NCI-H748 (cell line): ENCODE measurements at regions not wholly inside any gene's neighbourhood (a gene's known extent, or its start where the extent isn't known, plus 50 kb on each side); places are given as distances from the start of the nearest gene placed in this dataset.

Source experiments
- DNase-seq: peaks from one replicate; lab custom pipeline; 2025; ENCODE audit not compliant: unreplicated experiment; lab: John Stamatoyannopoulos, UW

DNA sequence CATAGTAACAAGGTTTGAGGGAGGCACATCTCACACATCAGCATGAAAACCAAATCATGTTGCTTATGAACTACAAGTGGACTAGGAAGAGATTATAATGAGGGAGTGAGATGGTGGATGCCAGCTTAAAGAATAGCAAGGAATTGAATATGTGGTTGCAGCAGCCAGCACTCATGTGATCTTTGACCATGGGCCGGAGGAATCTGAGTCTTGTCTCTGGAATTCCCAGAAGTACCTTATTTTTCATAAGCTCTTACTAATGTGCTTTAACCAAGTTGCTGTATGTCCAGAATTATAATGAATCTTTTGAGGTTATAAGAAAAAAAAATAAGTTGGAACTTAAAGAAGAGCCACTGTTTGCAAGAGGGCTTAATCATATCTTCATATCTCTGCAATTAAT is 97.0 kb downstream of the DISP1 start:
- no peak for DNase-seq

DNA sequence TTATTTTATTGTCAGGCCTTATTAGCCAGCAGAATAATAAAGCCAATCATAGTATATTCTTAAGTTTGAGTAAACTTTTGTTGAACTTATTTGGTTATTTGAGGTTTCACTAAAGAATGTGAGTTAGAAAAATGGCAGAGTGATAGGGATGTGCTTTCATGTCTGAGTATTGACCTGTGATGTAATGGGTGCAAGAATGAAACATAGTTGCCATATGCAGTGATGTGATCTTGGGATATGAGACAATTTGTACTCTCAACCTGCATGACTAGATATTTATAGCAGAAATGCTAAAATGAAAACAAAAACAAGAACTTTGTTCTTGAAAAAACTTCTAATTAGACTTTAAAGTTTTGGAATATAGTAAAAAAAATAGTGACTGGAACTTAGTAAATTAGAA is 97.9 kb downstream of the DISP1 start:
- no peak for DNase-seq

DNA sequence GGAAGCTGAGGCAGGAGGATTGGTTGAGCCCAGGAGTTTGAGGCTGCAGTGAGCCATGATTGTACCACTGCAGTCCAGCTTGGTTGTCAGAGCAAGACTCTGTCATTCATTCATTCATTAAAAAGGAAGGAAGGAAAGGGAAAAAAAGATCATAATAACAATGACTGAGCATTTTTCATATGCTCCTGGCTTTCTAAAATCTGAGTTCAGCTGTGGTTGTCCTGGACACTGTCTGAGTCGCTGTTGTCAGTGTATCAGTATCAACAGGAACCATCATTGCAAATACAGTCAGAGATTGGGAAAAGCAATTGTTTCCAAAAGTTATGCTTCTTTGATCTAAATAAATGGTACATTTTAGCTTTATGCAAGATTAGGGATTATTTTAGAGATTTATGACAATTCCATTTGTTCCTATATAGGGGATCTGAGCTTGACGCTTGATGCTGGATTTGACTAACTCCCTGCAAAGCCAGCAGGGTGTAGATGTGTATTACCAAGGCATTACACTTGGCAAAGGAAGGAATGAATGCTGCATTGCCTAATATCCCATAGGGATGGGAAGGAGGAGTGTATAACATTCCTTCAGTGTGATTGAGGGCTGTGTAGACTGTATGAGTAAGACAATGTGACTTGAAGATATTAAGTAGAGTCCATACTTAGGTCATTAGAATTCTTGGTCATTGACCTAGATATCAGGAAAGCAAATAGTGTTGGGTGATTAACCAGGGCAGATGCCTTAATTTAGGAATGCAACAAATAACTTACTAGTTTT is 100.2 kb downstream of the DISP1 start:
- DNase-seq, result no peak

GRCh38 chr1:222916100-222916499 is 101.3 kb downstream of the DISP1 start:
- DNase-seq, result no peak

- DNase-seq, result no peak
Observed at GRCh38 chr1:222918801-222919477, 104.1 kb downstream of the DISP1 start.

GRCh38 chr1:222919478-222919865 is 104.6 kb downstream of the DISP1 start:
- DNase-seq, result no peak

DNA sequence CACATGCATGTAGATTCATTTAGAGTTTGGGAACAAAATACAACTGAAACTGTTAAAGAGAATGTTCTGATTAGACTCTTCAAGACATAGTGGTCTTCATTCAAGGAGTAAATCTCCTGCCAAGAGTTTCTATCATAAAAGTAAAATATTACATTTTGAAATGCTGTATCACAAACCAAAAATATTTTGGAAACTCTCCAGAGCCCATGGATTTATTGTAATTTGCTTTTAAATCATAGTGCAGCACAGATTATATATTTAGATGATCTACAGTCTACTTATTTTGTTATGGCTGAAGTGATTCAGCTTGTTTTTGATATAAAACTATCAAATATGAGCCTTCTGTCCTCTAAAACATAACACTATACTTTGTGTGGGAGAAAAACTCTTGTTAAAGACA is 105.3 kb downstream of the DISP1 start:
- DNase-seq, result no peak

DNA sequence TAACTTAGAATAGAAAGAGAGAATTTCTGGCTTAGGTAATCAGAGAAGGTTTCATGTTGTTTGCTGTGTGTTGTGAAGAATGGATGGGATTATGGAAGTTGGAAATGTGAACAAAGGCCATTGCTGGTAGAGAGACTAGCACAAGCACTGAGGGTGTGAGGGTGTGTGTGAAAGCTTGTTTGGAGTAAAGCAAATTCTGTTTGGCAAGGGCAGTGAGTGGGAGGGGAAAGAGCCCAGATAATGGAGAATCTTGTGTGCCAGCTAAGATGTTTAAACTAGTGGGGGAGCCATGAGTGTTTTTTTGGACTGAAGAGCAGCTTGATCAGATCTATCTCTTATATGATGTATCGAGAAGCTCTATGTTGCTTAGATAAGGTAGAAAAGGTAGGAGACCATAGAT is 107.1 kb downstream of the DISP1 start:
- DNase-seq, result no peak

DNA sequence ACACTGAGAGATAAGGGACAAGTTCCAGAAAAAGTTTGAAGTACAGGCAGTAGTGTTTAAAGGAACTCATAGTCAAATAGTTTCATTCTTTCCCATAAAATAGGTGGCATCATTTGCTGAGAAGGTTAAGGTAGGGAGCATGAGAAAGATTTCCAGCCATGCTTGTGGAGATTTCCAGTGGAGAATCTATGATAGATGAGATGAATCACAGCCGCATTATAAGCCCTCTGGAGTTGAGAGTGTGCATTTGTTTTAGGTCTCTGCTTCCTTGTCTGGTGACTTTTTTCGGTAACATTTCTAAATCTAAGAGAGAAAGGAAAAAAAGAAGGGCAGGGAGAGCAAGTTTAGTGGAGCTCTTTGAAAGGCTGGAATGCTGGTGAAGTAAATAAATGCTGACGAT is 108.7 kb downstream of the DISP1 start:
- DNase-seq, result no peak

GRCh38 chr1:222924136-222924706 is 109.4 kb downstream of the DISP1 start:
- no peak for DNase-seq

GRCh38 chr1:222926566-222926965 is 111.7 kb downstream of the DISP1 start:
- peak; percentile 52 for DNase-seq

- DNase-seq, result peak; percentile 65
Observed at GRCh38 chr1:222927031-222927430, 112.2 kb downstream of the DISP1 start.

GRCh38 chr1:222928212-222928611 is 113.4 kb downstream of the DISP1 start:
- peak; percentile 84 for DNase-seq

DNA sequence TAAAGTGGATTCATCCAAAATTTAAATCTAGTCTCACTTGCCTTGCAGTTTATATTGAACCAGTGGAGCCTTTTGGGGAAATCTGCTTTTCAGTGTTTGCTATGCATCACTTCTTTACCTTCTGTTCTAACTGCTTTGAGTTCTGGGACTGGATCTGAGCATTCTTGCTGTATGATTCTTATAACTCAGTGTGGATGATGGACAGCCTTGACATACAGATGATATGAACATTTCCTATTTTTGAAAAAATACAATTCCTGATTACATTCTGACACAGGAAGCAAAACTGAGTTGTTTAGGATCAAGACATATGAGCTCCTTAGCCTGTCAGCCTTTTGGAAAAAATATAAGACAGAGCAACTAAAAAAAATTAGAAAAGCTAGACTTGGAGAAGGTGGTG is 115.2 kb downstream of the DISP1 start:
- peak; percentile 4 for DNase-seq

GRCh38 chr1:222931023-222931422 is 116.2 kb downstream of the DISP1 start:
- no peak for DNase-seq

DNA sequence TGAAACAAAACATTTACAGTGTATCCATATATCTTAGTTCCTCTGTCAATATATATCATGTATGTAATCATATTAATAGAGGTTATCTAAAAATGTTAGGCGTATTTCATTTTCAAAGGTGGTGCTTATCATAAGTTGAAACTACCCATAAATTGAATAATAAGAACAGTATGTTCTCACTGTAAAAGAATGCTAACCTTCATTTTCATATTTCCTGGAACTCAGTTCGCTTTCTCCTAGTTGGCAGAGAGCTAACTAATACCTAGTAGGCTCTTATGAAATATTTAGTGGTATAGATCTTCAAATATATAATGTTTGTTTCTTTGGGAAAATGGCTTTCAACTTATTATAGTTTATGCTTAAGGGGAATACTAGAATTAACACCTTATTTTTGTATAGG is 118.4 kb downstream of the DISP1 start:
- no peak for DNase-seq

DNA sequence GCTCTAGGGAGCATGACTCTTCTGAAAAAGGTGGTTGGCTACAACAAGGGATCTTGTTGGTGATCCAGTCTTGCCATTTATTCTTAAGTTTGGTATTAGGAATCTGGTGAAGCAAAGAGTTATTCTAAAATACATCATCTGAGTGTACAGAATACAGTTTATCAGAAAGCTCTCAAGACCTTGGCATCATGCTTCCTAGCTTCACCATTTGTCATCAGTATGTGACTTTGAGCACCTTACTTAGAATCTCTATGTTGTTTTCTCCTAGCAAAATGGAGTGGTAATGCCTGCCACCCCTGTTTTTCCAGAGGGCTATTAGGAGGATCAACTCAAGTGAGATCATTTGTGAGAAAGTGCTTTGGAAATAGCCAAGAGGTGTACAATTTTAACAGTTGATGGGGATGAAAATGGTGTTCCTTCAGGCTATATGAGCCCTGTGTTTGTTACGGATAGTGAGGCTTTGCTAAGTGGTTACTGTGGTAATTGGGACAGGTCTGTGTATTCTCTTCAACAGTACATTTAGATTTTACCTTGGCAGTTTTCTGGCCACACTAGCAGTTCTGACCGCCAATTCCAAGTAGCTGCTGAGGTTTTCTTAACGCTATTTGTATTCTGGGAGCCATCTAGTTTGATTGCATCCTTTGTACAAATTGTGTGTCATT is 120.5 kb downstream of the DISP1 start:
- DNase-seq, result no peak

GRCh38 chr1:222936042-222936441 is 121.2 kb downstream of the DISP1 start:
- no peak for DNase-seq

DNA sequence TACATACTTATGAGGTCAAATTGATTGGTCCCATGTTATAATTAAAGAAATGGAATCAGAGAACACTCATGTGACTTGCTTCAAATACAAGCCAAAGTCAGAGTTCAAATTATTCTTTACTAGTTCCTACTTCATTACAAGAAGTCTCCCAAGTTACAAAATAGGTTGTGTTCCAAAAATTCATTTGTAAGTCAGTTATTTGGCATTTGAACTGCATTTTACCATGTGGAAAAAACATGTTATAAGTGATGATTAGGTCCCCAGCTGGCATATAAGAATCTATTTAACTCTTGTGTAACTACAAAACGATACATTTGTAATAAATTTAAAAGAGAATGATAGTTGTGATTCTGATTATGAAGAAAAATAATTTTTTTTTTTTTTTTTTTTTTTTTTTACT is 124.1 kb downstream of the DISP1 start:
- DNase-seq, result no peak

DNA sequence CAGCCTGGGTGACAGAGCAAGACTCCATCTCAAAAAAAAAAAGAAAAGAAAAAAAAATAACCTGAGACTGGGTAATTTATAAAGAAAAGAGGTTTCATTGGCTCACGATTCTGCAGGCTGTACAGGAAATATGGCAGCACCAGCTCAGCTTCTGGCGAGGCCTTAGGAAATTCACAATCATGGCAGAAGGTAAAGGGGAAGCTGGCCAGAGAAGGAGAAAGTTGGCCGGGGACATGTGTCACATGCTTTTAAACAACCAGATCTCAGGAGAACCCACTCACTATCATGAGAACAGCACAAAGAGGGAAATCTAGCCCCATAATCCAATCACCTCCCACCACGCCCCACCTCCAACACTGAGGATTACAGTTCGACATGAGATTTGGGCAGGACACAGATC is 125.3 kb downstream of the DISP1 start:
- no peak for DNase-seq

- DNase-seq, result peak; percentile 56
Observed at GRCh38 chr1:222940906-222941305, 126.1 kb downstream of the DISP1 start.

- no peak for DNase-seq
Observed at GRCh38 chr1:222941425-222941824, 126.6 kb downstream of the DISP1 start.
